Stimulated activated CD8-positive, alpha-beta memory T cell treated with anti-CD3 and anti-CD28 coated beads, Interleukin-15, amount 100 ng/mL, for 24 hours (primary cell): ENCODE measurements at regions not wholly inside any gene's neighbourhood (a gene's known extent, or its start where the extent isn't known, plus 50 kb on each side); places are given as distances from the start of the nearest gene placed in this dataset.

ENCODE experiments used
- DNase-seq: peaks from one replicate; pipeline ENCODE4 v3.0.0-alpha.2; 2020; ENCODE audit warnings: low read depth

- DNase-seq: no peak
These were observed 506.9 kb downstream of the PTPRU start for GRCh38 chr1:29743264-29743663.

- DNase-seq: no peak
These were observed 502.9 kb downstream of the PTPRU start for GRCh38 chr1:29739176-29739575.

GRCh38 chr1:29736582-29737188 lies 500.4 kb downstream of the PTPRU start:
- DNase-seq: no peak

- no peak for DNase-seq
These were observed 496.1 kb downstream of the PTPRU start for GRCh38 chr1:29732453-29732852.

- no peak for DNase-seq
These were observed 494.3 kb downstream of the PTPRU start for GRCh38 chr1:29730623-29731022.

GRCh38 chr1:29729281-29729680 lies 493.0 kb downstream of the PTPRU start:
- DNase-seq: no peak

- DNase-seq: no peak
These were observed 492.4 kb downstream of the PTPRU start for GRCh38 chr1:29728703-29729102.

- DNase-seq: no peak
These were observed 488.9 kb downstream of the PTPRU start for GRCh38 chr1:29725262-29725661.

- no peak for DNase-seq
These were observed 486.3 kb downstream of the PTPRU start for GRCh38 chr1:29722598-29722997.

- DNase-seq: no peak
These were observed 482.9 kb downstream of the PTPRU start for GRCh38 chr1:29719253-29719652.

GRCh38 chr1:29718791-29719190 lies 482.5 kb downstream of the PTPRU start:
- no peak for DNase-seq

GRCh38 chr1:29716306-29716705 lies 480.0 kb downstream of the PTPRU start:
- no peak for DNase-seq

GRCh38 chr1:29713857-29714256 lies 477.5 kb downstream of the PTPRU start:
- no peak for DNase-seq

GRCh38 chr1:29712801-29713200 lies 476.5 kb downstream of the PTPRU start:
- DNase-seq: no peak

- no peak for DNase-seq
These were observed 475.9 kb downstream of the PTPRU start for GRCh38 chr1:29712284-29712651.

- no peak for DNase-seq
These were observed 475.4 kb downstream of the PTPRU start for GRCh38 chr1:29711582-29712283.

GRCh38 chr1:29709704-29710280 lies 473.5 kb downstream of the PTPRU start:
- no peak for DNase-seq

GRCh38 chr1:29708796-29709703 lies 472.7 kb downstream of the PTPRU start:
- DNase-seq: no peak

GRCh38 chr1:29708381-29708780 lies 472.1 kb downstream of the PTPRU start:
- DNase-seq: no peak

GRCh38 chr1:29707796-29708195 lies 471.5 kb downstream of the PTPRU start:
- DNase-seq: no peak

GRCh38 chr1:29706936-29707335 lies 470.6 kb downstream of the PTPRU start:
- no peak for DNase-seq

GRCh38 chr1:29704430-29704829 lies 468.1 kb downstream of the PTPRU start:
- no peak for DNase-seq
